Caco-2 (cell line): ENCODE measurements at regions not wholly inside any gene's neighbourhood (a gene's known extent, or its start where the extent isn't known, plus 50 kb on each side); places are given as distances from the start of the nearest gene placed in this dataset.

Experiments used
- BruUV-seq: library from RNA; stranded (reverse); fragments of 400-500 nt; replicated peaks from 2 replicates; lab custom pipeline; 2021; lab: Mats Ljungman, UMichigan
- CTCF ChIA-PET: fragments of 300-600 bp; sonication (Branson Sonifier 250); formaldehyde crosslinking; loops from one replicate; lab custom pipeline; 2022; ENCODE audit warnings: antibody characterized with exemption; lab: Charles Lee
- POLR2A ChIA-PET: fragments of 300-600 bp; sonication (Branson Sonifier 250); formaldehyde crosslinking; loops from one replicate; lab custom pipeline; 2022; ENCODE audit warnings: antibody characterized with exemption; lab: Charles Lee
- DNase-seq, 2 experiments: peaks; one replicate each; pipeline versions ENCODE4 v3.0.0 to v3.0.0-alpha.2; 2020 to 2022
- H3K27me3 ChIP-seq: replicated peaks from 2 replicates; pipeline ENCODE4 v1.6.0; 2011; ENCODE audit warnings: low read length; ENCODE audit not compliant: control insufficient read depth, insufficient read depth
- H3K36me3 ChIP-seq: 2 replicates; pipeline ENCODE4 v1.5.1; 2011; ENCODE audit warnings: low read length; ENCODE audit not compliant: control insufficient read depth, insufficient read depth
- H3K4me1 ChIP-seq: fragments of 250-450 bp; sonication (Bioruptor Pico); 2 replicates; pipeline ENCODE4 v1.5.1; 2020; ENCODE audit warnings: mild to moderate bottlenecking
- H3K4me3 ChIP-seq: 2 replicates; pipeline ENCODE4 v1.5.1; 2011; ENCODE audit warnings: low read depth, mild to moderate bottlenecking, control low read depth, low read length
- H3K9me3 ChIP-seq: fragments of 250-450 bp; sonication (Bioruptor Pico); 2 replicates; pipeline ENCODE4 v1.5.1; 2020; ENCODE audit warnings: mild to moderate bottlenecking, moderate library complexity
- H3K27ac Mint-ChIP-seq: one replicate; pipeline ENCODE4 v1.8.0; 2022; ENCODE audit warnings: mixed read lengths; ENCODE audit not compliant: unreplicated experiment
- H3K27me3 Mint-ChIP-seq: one replicate; pipeline ENCODE4 v1.8.0; 2022; ENCODE audit warnings: mixed read lengths; ENCODE audit not compliant: insufficient read depth, unreplicated experiment
- H3K36me3 Mint-ChIP-seq: one replicate; pipeline ENCODE4 v1.8.0; 2022; ENCODE audit warnings: mild to moderate bottlenecking, mixed read lengths; ENCODE audit not compliant: insufficient read depth, unreplicated experiment
- H3K4me1 Mint-ChIP-seq: one replicate; pipeline ENCODE4 v1.8.0; 2022; ENCODE audit warnings: low read depth, mixed read lengths; ENCODE audit not compliant: unreplicated experiment
- H3K4me3 Mint-ChIP-seq: one replicate; pipeline ENCODE4 v1.8.0; 2022; ENCODE audit warnings: mild to moderate bottlenecking, moderate library complexity, mixed read lengths; ENCODE audit not compliant: unreplicated experiment
- H3K9me3 Mint-ChIP-seq: one replicate; pipeline ENCODE4 v1.8.0; 2022; ENCODE audit warnings: mixed read lengths; ENCODE audit not compliant: unreplicated experiment
- CTCF ChIP-seq, 2 experiments: fragments of 200-600 bp in 1 of 2; IDR thresholded peaks; 1 replicate in 1 of 2; 2 replicates in 1 of 2; pipeline versions ENCODE4 v1.5.1 to v1.8.0; 2011 to 2022; ENCODE audit warnings: antibody characterized with exemption in 1 of 2, control low read depth in 1 of 2, inconsistent platforms in 1 of 2, low read depth in 1 of 2, low read length in 1 of 2, mild to moderate bottlenecking in 1 of 2, moderate library complexity in 1 of 2; ENCODE audit not compliant: insufficient read depth in 1 of 2, severe bottlenecking in 1 of 2, unreplicated experiment in 1 of 2
- intact Hi-C: fragments of 100-400 bp; cut with micrococcal nuclease; formaldehyde crosslinking; loops from one replicate; pipeline ENCODE4 v1.10.0; 2022; ENCODE audit not compliant: unreplicated experiment

DNA sequence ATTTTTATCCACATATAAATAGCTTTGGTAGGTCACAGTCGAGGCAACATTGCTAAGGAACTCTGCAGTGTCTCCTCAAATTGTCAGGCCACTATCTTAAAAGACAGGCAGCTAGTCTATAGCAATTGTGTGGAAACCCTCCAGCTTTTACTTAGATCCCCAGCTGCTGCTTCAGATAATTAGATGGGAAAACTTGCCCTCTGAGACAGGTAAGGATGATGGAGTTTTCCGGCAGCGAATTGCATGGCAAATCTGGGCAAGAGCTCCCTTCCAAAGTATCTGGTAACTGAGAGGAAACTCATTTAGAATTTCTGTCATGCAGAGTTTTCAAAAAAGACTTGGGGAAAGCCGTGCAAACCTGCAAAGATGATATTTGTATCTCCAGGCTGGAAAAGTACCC is 886.2 kb downstream of the UQCRFS1 start:
- Histone ChIP-seq H3K4me1 (no peaks in the 10 kb centered on the region), H3K27me3 (no peaks in the 10 kb centered on the region), H3K36me3 (no peaks in the 10 kb centered on the region), H3K4me3 (no peak overlapping the region), H3K9me3 (0 out of 2 replicates have a peak, but pooled peaks cover 5% of the 10 kb centered on the region)
- Mint-ChIP-seq H3K4me3 (no peak overlapping the region), H3K9me3 (peaks cover 21% of the 10 kb centered on the region), H3K4me1 (no peaks in the 10 kb centered on the region), H3K27me3 (no peaks in the 10 kb centered on the region), H3K36me3 (no peaks in the 10 kb centered on the region), H3K27ac (no peak overlapping the region)
- no peak for DNase-seq
- CTCF ChIA-PET = interaction anchor here (0.8 kb wide), 1 partner anchor 361 kb away, joined by 3 read pairs; no protein-coding TSS in a partner anchor
- no TSS peak for BruUV-seq
- POLR2A ChIA-PET = no interaction called here
- no peak for TF ChIP-seq CTCF (IDR thresholded peaks at IDR 0.05; ENCODE audit: insufficient read depth in 1 of 2, low read depth in 1 of 2, low read length in 1 of 2, severe bottlenecking in 1 of 2, unreplicated experiment in 1 of 2)
- intact Hi-C loops = no loop called here

GRCh38 chr19:28324275-28325060 is 888.5 kb downstream of the UQCRFS1 start:
- Histone ChIP-seq H3K4me3 (no peak overlapping the region), H3K36me3 (no peaks in the 10 kb centered on the region), H3K9me3 (no peaks in the 10 kb centered on the region), H3K4me1 (no peaks in the 10 kb centered on the region), H3K27me3 (no peaks in the 10 kb centered on the region)
- peaks cover 12% of the 10 kb centered on the region for H3K9me3 Mint-ChIP-seq
- H3K36me3 Mint-ChIP-seq = no peaks in the 10 kb centered on the region
- H3K4me1 Mint-ChIP-seq = no peaks in the 10 kb centered on the region
- H3K27me3 Mint-ChIP-seq = no peaks in the 10 kb centered on the region
- H3K27ac Mint-ChIP-seq = no peak overlapping the region
- CTCF ChIA-PET = no interaction called here
- no TSS peak for BruUV-seq
- no peak for TF ChIP-seq CTCF (IDR thresholded peaks at IDR 0.05; ENCODE audit: insufficient read depth in 1 of 2, low read depth in 1 of 2, low read length in 1 of 2, severe bottlenecking in 1 of 2, unreplicated experiment in 1 of 2)
- POLR2A ChIA-PET = no interaction called here
- intact Hi-C loops = loop anchor here (1.0 to 2.0 kb wide), 3 partner anchors 350 to 386 kb away; no protein-coding TSS in a partner anchor
- no peak for DNase-seq
- H3K4me3 Mint-ChIP-seq = no peak overlapping the region

DNA sequence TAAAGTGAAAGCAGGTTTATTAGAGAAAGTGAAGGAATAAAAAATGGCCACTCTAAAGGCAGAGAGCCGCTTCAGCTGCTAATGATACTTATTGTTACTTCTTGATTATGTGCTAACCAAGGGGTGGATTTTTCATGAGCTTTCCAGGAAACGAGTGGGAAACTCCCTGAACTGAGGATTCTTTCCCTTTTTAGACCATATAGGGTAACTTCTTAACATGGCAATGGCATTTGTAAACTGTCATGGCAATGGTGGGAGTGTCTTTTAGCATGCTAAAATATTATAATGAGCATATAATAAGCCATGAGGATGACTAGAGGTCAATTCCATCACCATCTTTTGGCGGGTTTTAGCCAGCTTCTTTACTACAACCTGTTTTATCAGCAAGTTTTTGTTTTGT is 890.0 kb downstream of the UQCRFS1 start:
- intact Hi-C loops = no loop called here
- Mint-ChIP-seq H3K4me3 (no peak overlapping the region), H3K9me3 (no peaks in the 10 kb centered on the region), H3K27ac (no peak overlapping the region), H3K4me1 (no peaks in the 10 kb centered on the region), H3K36me3 (no peaks in the 10 kb centered on the region), H3K27me3 (no peaks in the 10 kb centered on the region)
- DNase-seq = no peak
- POLR2A ChIA-PET = no interaction called here
- Histone ChIP-seq H3K4me3 (no peak overlapping the region), H3K36me3 (no peaks in the 10 kb centered on the region), H3K27me3 (no peaks in the 10 kb centered on the region), H3K4me1 (no peaks in the 10 kb centered on the region), H3K9me3 (no peaks in the 10 kb centered on the region)
- CTCF ChIA-PET = no interaction called here
- BruUV-seq = no TSS peak
- TF ChIP-seq CTCF (IDR thresholded peaks at IDR 0.05; ENCODE audit: insufficient read depth in 1 of 2, low read depth in 1 of 2, low read length in 1 of 2, severe bottlenecking in 1 of 2, unreplicated experiment in 1 of 2) = no peak
